Activated naive CD4-positive, alpha-beta T cell treated with anti-CD3 and anti-CD28 coated beads for 36 hours (primary cell): ENCODE measurements at regions not wholly inside any gene's neighbourhood (a gene's known extent, or its start where the extent isn't known, plus 50 kb on each side); places are given as distances from the start of the nearest gene placed in this dataset.

ENCODE experiments used
- CTCF ChIA-PET: fragments of 350-600 bp; sonication (Branson Sonifier 250); formaldehyde crosslinking; loops from one replicate; lab custom pipeline; 2021; ENCODE audit warnings: antibody characterized with exemption; lab: Charles Lee
- DNase-seq: peaks from one replicate; pipeline ENCODE4 v3.0.0-alpha.2; 2020
- H3K27ac Mint-ChIP-seq: one replicate; pipeline ENCODE4 v1.8.0; 2021; ENCODE audit warnings: mild to moderate bottlenecking, mixed read lengths
- H3K27me3 Mint-ChIP-seq: one replicate; pipeline ENCODE4 v1.8.0; 2021; ENCODE audit warnings: low read depth, mixed read lengths
- H3K36me3 Mint-ChIP-seq: one replicate; pipeline ENCODE4 v1.8.0; 2021; ENCODE audit warnings: low read depth, mixed read lengths
- H3K4me1 Mint-ChIP-seq: one replicate; pipeline ENCODE4 v1.8.0; 2021; ENCODE audit warnings: low read depth, mixed read lengths
- H3K4me3 Mint-ChIP-seq: one replicate; pipeline ENCODE4 v1.8.0; 2021; ENCODE audit warnings: mild to moderate bottlenecking, moderate library complexity, mixed read lengths
- H3K9me3 Mint-ChIP-seq: one replicate; pipeline ENCODE4 v1.8.0; 2021; ENCODE audit warnings: mixed read lengths
- intact Hi-C: fragments of 100-400 bp; cut with micrococcal nuclease; formaldehyde crosslinking; loops from one replicate; pipeline ENCODE4 v1.15.1; 2023

DNA sequence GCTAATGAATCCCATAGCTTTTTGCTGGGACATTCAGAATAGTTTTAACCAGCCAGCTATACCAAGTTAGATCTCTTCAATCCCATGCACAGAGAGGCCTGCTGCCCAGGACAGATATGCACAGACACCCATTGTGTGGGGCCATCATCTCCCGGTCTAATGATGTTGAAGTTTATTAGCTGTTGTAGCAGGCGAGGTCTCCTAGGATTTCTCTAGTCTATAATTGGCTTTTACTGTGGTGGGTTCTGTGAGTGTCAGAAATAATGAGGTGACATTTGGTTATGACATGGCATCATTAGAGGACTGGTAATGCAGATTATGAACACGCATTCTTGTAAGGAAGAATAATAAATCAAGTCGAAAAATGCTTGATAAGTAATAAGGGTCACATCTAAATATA is 81.4 kb upstream of the PLPP4 start:
- Mint-ChIP-seq H3K27ac (no peak overlapping the region), H3K27me3 (peaks cover 7% of the 10 kb centered on the region), H3K4me1 (no peaks in the 10 kb centered on the region), H3K9me3 (no peaks in the 10 kb centered on the region), H3K36me3 (no peaks in the 10 kb centered on the region), H3K4me3 (no peak overlapping the region)
- CTCF ChIA-PET: interaction anchor here (1.8 kb wide), 1 partner anchor 10 kb away, joined by 4 read pairs; no protein-coding TSS in a partner anchor
- intact Hi-C loops: no loop called here
- DNase-seq: no peak

DNA sequence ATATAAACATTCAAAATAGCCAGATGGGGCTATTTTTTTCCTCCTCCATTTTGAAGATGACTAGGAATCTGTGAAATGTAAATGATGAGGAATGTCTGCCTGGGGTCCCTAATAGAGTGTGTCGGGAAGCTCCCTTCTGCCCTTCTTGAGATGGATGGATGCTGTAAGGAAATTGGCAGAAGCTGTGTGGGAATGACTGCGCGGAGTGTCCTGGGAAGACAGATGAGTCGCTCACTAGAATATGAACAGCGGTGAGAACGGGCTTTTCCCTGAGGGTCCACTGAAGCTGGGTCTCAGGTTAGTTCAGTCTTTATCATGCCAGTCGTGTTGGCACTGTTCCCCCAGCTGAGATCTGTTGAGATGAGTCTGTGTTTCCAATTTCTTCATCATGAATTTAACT is 75.1 kb upstream of the PLPP4 start:
- no peak overlapping the region for H3K4me3 Mint-ChIP-seq
- CTCF ChIA-PET: no interaction called here
- intact Hi-C loops: no loop called here
- no peaks in the 10 kb centered on the region for H3K36me3 Mint-ChIP-seq
- DNase-seq: no peak
- H3K27me3 Mint-ChIP-seq: no peaks in the 10 kb centered on the region
- no peaks in the 10 kb centered on the region for H3K9me3 Mint-ChIP-seq
- no peaks in the 10 kb centered on the region for H3K4me1 Mint-ChIP-seq
- no peak overlapping the region for H3K27ac Mint-ChIP-seq

DNA sequence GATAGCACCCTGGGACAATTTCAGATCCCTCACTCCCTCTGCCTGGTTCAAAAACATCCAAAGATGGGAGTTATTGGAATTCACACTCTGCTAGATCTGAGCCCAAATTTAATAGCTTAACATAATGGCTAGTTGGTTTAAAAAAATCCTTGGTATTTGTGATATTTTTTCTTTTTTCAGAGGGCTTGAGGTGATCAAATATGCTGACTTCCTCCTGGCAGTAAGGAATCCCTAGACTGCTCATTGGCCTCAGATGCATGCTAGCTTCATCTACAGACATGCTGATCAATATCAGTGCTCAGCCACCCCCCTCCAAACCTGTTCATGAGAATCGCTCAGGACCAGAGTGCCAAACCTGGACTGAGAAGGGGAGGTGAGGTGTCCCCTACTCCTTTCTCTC is 74.7 kb upstream of the PLPP4 start:
- CTCF ChIA-PET: no interaction called here
- Mint-ChIP-seq H3K9me3 (no peaks in the 10 kb centered on the region), H3K36me3 (no peaks in the 10 kb centered on the region), H3K4me1 (no peaks in the 10 kb centered on the region), H3K4me3 (no peak overlapping the region), H3K27me3 (no peaks in the 10 kb centered on the region), H3K27ac (no peak overlapping the region)
- intact Hi-C loops: no loop called here
- DNase-seq: no peak

DNA sequence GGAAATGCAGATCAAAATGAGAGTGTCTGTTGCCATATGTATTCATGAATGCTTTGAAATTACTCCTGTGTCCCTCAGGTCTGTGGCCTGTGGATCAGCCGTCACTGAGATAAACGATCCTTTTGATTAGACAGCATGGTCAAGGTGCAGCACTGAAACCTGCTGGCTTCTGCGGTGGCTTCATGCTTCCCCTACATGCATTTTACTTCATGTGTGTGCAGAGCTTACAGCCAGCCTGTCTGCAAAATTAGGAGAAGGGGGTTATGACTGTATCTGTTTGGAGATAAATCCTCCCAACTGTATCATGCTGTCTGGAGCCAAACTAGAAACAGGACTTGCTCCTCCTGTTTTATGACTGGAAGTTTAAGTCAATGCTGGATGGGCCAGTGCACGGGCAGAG is 71.0 kb upstream of the PLPP4 start:
- no peak for DNase-seq
- no peak overlapping the region for H3K27ac Mint-ChIP-seq
- H3K4me1 Mint-ChIP-seq: no peaks in the 10 kb centered on the region
- no peak overlapping the region for H3K4me3 Mint-ChIP-seq
- no peaks in the 10 kb centered on the region for H3K27me3 Mint-ChIP-seq
- intact Hi-C loops: no loop called here
- H3K9me3 Mint-ChIP-seq: no peaks in the 10 kb centered on the region
- no peaks in the 10 kb centered on the region for H3K36me3 Mint-ChIP-seq
- CTCF ChIA-PET: no interaction called here

DNA sequence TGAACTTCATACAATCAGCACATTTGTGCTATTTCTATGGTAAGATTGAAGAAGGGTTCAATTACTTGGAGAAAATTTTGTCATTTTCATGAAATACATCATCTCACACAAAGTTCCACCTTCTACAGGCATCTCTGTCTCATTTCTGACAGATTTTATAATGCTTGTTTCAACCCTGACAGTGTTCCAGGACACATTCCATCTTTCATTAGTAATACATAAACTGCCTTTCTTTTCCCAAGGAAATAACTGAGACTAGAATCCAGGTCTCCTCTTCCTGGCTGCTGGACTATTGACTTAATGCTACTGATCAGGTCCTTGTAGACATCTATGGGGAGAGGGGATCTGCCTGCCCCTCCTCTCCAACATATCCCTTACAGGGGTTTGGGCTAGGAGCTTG is 70.1 kb upstream of the PLPP4 start:
- Mint-ChIP-seq H3K4me1 (no peaks in the 10 kb centered on the region), H3K27ac (no peak overlapping the region), H3K36me3 (no peaks in the 10 kb centered on the region), H3K27me3 (no peaks in the 10 kb centered on the region), H3K4me3 (no peak overlapping the region), H3K9me3 (no peaks in the 10 kb centered on the region)
- CTCF ChIA-PET: no interaction called here
- no peak for DNase-seq
- intact Hi-C loops: no loop called here

DNA sequence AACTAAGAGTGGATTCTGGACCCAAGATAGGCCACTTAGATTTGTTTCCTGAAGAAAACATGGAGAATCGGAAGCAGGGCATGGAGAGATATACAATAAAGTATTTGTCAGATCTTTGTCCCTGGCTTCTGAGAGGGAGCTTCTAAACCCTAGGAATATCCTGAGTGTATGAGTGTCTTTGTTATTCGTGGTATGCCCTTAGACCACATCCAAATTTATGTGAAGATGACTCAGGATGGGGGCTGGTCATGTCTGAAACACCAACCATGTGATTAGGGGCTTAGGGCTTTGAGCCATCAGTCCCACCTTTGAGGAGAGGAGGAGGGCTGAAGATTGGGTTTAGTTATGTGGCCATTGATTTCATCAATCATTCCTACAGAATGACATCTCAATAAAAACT is 69.7 kb upstream of the PLPP4 start:
- no peak overlapping the region for H3K27ac Mint-ChIP-seq
- DNase-seq: no peak
- no peaks in the 10 kb centered on the region for H3K9me3 Mint-ChIP-seq
- H3K27me3 Mint-ChIP-seq: no peaks in the 10 kb centered on the region
- intact Hi-C loops: no loop called here
- no peaks in the 10 kb centered on the region for H3K36me3 Mint-ChIP-seq
- H3K4me1 Mint-ChIP-seq: no peaks in the 10 kb centered on the region
- CTCF ChIA-PET: no interaction called here
- H3K4me3 Mint-ChIP-seq: no peak overlapping the region

DNA sequence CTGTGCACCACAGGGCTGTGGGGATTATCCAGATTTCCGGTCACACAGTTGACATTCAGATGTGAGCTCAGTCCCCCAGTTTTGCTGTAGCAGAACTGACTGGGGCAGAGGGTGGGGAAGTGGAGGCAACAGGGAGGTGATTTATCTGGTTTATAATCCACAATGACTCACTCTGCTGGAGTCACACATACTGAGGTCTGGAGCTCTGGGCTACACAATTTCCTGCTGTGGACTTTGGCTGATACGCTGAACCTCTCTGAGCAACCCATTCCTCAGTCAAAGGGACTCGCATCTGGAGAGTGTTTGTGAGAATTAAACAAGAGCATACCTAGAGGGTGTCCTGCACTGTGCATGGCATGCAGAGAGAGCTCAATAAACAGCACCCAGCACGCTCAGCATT is 64.8 kb upstream of the PLPP4 start:
- Mint-ChIP-seq H3K4me1 (no peaks in the 10 kb centered on the region), H3K36me3 (no peaks in the 10 kb centered on the region), H3K4me3 (no peak overlapping the region), H3K27ac (no peak overlapping the region), H3K27me3 (peaks cover 11% of the 10 kb centered on the region), H3K9me3 (no peaks in the 10 kb centered on the region)
- CTCF ChIA-PET: no interaction called here
- intact Hi-C loops: no loop called here
- DNase-seq: no peak

DNA sequence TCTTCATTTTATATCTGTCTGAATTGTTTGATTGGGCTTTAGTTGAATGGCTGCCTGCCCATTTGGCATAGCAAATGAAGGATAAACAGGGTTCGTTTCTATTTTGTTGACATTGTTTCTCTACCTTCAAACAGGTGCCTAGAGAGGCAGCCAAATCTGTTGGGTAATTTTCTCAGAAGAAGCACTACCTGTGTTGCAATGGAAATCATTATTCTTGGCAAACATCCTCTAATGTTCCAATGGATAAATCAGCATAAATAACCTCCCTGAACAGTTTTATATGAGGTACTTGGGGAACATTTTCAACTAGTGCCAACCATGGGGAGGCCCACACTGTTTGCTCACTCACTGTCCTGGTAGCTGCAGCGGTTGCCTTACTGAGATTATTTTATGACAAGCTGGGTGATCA is 64.4 kb upstream of the PLPP4 start:
- H3K27me3 Mint-ChIP-seq: peaks cover 11% of the 10 kb centered on the region
- no peak overlapping the region for H3K27ac Mint-ChIP-seq
- DNase-seq: no peak
- intact Hi-C loops: no loop called here
- H3K36me3 Mint-ChIP-seq: no peaks in the 10 kb centered on the region
- H3K4me3 Mint-ChIP-seq: no peak overlapping the region
- CTCF ChIA-PET: no interaction called here
- no peaks in the 10 kb centered on the region for H3K4me1 Mint-ChIP-seq
- H3K9me3 Mint-ChIP-seq: no peaks in the 10 kb centered on the region

DNA sequence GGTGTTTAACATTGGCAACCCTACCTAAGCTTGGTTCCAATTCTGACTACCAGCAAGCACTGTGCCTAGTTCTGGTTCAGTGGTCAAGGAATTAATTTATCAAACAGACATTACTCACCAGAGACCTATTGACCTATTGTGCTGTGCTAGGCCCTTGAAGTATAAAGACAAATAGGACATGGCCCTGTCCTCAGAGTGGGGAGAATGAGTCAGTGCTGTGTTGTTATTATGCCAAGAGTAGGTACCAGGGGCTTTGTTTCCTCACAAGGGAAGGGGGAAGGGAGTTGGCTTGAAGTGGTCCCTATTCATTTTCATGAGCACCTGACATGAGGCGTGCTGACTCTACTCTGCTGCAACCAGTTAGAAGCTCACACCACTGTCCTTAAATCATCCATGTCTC is 62.6 kb upstream of the PLPP4 start:
- Mint-ChIP-seq H3K36me3 (no peaks in the 10 kb centered on the region), H3K27ac (no peak overlapping the region), H3K9me3 (no peaks in the 10 kb centered on the region), H3K4me1 (no peaks in the 10 kb centered on the region), H3K27me3 (peaks cover 11% of the 10 kb centered on the region), H3K4me3 (no peak overlapping the region)
- DNase-seq: no peak
- intact Hi-C loops: no loop called here
- CTCF ChIA-PET: no interaction called here

DNA sequence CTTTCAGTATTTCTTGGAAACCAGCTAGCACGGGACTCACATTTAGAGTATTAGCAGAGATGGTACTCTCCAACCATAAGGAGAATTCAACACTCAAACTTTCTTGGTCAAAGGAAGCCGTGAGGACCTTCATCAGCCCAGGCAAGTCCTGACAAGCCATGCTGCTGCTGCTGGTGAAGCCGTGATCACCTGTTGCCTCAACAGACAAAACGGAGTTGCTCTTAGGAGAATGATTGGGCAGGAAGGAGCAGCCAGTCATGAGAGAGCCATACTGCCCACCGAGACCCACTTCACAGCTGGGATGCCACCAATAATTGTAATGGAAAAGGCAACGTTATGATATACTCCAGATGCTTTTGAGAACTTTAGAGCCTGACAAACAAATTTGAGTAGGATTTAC is 60.8 kb upstream of the PLPP4 start:
- CTCF ChIA-PET: no interaction called here
- no peak overlapping the region for H3K27ac Mint-ChIP-seq
- intact Hi-C loops: no loop called here
- H3K9me3 Mint-ChIP-seq: no peaks in the 10 kb centered on the region
- no peak for DNase-seq
- H3K36me3 Mint-ChIP-seq: no peaks in the 10 kb centered on the region
- H3K4me3 Mint-ChIP-seq: no peak overlapping the region
- H3K4me1 Mint-ChIP-seq: no peaks in the 10 kb centered on the region
- peaks cover 11% of the 10 kb centered on the region for H3K27me3 Mint-ChIP-seq

DNA sequence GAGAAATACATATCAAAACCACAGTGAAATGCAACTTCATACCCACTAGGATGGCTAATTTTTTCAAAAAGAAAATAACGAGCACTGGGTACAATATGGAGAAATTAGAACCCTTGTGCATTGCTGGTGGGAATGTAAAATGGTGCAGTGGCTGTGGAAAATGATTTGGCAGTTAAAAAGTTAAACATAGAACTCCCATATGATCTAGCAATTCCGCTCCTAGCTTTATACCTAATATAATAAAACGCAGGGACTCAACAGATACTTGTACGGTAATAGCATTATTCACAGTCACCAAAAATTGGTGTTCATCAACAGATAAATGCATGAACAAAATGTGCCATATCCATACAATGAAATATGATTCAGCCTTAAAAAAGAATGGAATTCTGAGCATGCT is 58.8 kb upstream of the PLPP4 start:
- Mint-ChIP-seq H3K27ac (no peak overlapping the region), H3K4me3 (no peak overlapping the region), H3K27me3 (peaks cover 8% of the 10 kb centered on the region), H3K36me3 (no peaks in the 10 kb centered on the region), H3K9me3 (no peaks in the 10 kb centered on the region), H3K4me1 (no peaks in the 10 kb centered on the region)
- CTCF ChIA-PET: no interaction called here
- intact Hi-C loops: no loop called here
- no peak for DNase-seq

DNA sequence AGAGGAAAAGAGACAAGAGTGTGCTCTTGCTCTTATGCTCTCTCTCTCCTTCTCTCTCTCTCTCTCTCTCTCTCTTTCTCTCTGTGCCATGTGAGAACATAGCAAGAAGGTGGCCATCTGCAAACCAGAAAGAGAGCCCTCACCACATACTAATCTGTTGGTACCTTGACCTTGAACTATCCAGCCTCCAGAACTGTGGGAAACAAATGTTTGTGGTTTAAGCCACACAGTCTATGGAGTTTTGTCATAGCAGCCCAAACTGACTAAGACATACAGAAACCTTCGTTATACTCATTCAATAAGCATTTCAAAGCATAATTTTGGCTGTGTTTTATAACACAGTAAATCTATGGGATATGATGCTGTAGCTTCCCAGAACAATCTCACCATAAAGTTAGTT is 56.4 kb upstream of the PLPP4 start:
- Mint-ChIP-seq H3K27ac (no peak overlapping the region), H3K4me1 (no peaks in the 10 kb centered on the region), H3K9me3 (no peaks in the 10 kb centered on the region), H3K27me3 (no peaks in the 10 kb centered on the region), H3K4me3 (no peak overlapping the region), H3K36me3 (no peaks in the 10 kb centered on the region)
- DNase-seq: no peak
- intact Hi-C loops: no loop called here
- CTCF ChIA-PET: interaction anchor here (0.7 kb wide), 1 partner anchor 63 kb away, joined by 3 read pairs; no protein-coding TSS in a partner anchor

DNA sequence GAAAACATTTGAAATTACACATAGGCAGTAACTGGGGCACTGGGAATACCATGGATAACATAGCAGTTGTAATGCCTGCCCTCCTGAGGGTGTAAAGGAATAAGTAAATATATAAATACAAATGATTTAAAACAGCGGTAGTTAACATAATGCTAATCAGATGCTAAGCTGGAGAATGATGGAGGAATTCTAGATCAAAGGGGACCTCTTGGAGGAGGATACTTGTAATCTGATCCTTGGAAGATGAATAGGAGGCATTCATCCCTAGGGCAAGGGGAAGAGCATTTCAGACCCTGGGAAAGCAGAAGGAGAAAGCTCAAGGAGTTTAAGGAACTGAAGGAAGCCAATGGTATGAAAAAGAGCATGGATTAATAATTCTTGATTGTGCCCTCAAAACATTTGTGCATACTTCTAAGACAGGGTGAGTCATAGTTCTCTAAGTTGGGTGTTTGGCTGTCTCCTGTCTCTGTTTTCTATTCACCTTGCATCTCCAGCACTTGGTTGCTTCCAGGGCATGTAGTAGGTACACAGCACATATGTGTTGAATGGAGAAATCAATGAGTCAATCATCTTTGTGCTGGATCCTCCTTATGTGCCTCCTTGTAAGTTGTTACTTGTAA is 54.8 kb upstream of the PLPP4 start:
- no peak overlapping the region for H3K27ac Mint-ChIP-seq

DNA sequence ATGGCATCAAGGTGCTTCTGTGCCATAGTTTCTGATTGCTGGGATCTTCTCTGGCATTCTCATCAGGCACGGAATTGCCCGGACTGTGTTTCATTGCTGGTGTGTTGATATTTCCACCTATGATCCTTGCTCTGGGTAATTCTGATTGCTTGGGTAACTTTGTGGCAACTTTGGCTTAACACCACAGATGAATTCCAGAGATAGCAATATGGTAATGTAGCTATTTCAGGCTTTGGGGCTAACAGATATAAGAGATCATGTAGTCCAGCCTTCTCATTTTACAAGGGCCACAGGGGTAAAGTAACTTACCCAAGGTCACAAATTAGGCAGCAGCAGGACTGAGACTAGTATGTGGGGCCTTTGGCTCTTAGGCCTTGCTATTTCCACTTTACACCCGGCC is 53.9 kb upstream of the PLPP4 start:
- CTCF ChIA-PET: no interaction called here
- Mint-ChIP-seq H3K4me1 (no peaks in the 10 kb centered on the region), H3K27ac (no peak overlapping the region), H3K4me3 (no peak overlapping the region), H3K9me3 (no peaks in the 10 kb centered on the region), H3K27me3 (no peaks in the 10 kb centered on the region), H3K36me3 (no peaks in the 10 kb centered on the region)
- intact Hi-C loops: no loop called here
- DNase-seq: no peak

More for the DNA sequence above, 54.8 kb upstream of the PLPP4 start:
- Mint-ChIP-seq H3K36me3 (no peaks in the 10 kb centered on the region), H3K9me3 (no peaks in the 10 kb centered on the region), H3K27me3 (no peaks in the 10 kb centered on the region), H3K4me1 (no peaks in the 10 kb centered on the region), H3K4me3 (no peak overlapping the region)
- intact Hi-C loops: no loop called here
- CTCF ChIA-PET: no interaction called here
- no peak for DNase-seq
